K562 (cell line): ENCODE measurements at regions not wholly inside any gene's neighbourhood (a gene's known extent, or its start where the extent isn't known, plus 50 kb on each side); places are given as distances from the start of the nearest gene placed in this dataset.

Experiments used
- ATAC-seq: fragments of 200-7000 bp; cut with Tn5 transposase; 3 replicates; pipeline ENCODE4 v1.9.1; 2020; ENCODE audit warnings: moderate library complexity
- BruUV-seq: library from RNA; stranded (reverse); fragments of 400-500 nt; replicated peaks from 2 replicates; lab custom pipeline; 2021; lab: Mats Ljungman, UMichigan
- CTCF ChIA-PET: fragments of 300-600 bp; formaldehyde crosslinking; extraction: SDS; loops from one replicate; lab custom pipeline; 2021; ENCODE audit warnings: low intra/inter-chr PET ratio; lab: Yijun Ruan, JAX
- POLR2A ChIA-PET: fragments of 300-600, 350-650 bp; sonication (Branson Sonifier 250); formaldehyde crosslinking; extraction: SDS; loops from one replicate; lab custom pipeline; 2021; ENCODE audit warnings: antibody characterized with exemption, inconsistent platforms; lab: Yijun Ruan, JAX
- DNase-seq, 4 experiments: peaks; one replicate each; pipeline versions ENCODE4 v3.0.0 to v3.0.0-alpha.2; 2011 to 2018; ENCODE audit warnings: low spot score in 3 of 4, mixed read lengths in 3 of 4; ENCODE audit errors: extremely low read depth in 1 of 4
- FAIRE-seq: peaks from 2 replicates; lab custom pipeline; 2011; peaks lifted over from hg19 to GRCh38; lab: Jason Lieb, UNC
- H2AFZ ChIP-seq: 2 replicates; pipeline ENCODE4 v1.6.0; 2011; ENCODE audit warnings: low read depth, low read length, control low read depth, inconsistent platforms
- H3K27ac ChIP-seq: fragments of 200-600 bp; 3 replicates; pipeline ENCODE4 v1.8.0; 2011; ENCODE audit warnings: low read depth, mild to moderate bottlenecking, control low read depth, inconsistent platforms, low read length, moderate library complexity, mixed read lengths; ENCODE audit errors: extremely low read depth
- H3K27me3 ChIP-seq, 2 experiments: fragments of 300-600 bp in 1 of 2; 2 replicates in 1 of 2; 3 replicates in 1 of 2; pipeline versions ENCODE4 v1.6.0 to v1.8.0; 2011; ENCODE audit warnings: inconsistent platforms in 2 of 2, low read length in 2 of 2, mild to moderate bottlenecking in 1 of 2, mixed read lengths in 1 of 2, moderate library complexity in 1 of 2; ENCODE audit not compliant: control insufficient read depth in 2 of 2, insufficient read depth in 2 of 2
- H3K36me3 ChIP-seq: fragments of 300-600 bp; 3 replicates; pipeline ENCODE4 v1.8.0; 2011; ENCODE audit warnings: mild to moderate bottlenecking, low read length, inconsistent platforms; ENCODE audit not compliant: control insufficient read depth, insufficient read depth
- H3K4me1 ChIP-seq, 2 experiments: fragments of 200-600 bp in 1 of 2; replicated peaks in 1 of 2; 2 replicates in 1 of 2; 3 replicates in 1 of 2; pipeline versions ENCODE4 v1.5.1 to v1.8.0; 2011; ENCODE audit warnings: inconsistent platforms in 2 of 2, low read length in 2 of 2, mild to moderate bottlenecking in 1 of 2, mixed read lengths in 1 of 2, moderate library complexity in 1 of 2; ENCODE audit not compliant: control insufficient read depth in 2 of 2, insufficient read depth in 2 of 2
- H3K4me2 ChIP-seq: 2 replicates; pipeline ENCODE4 v1.6.1; 2011; ENCODE audit warnings: low read length, control low read depth, inconsistent platforms, mixed read lengths; ENCODE audit not compliant: insufficient read depth
- H3K4me3 ChIP-seq: fragments of 200-600 bp; sonication (generic), shearing (Covaris generic); 2 replicates; pipeline ENCODE4 v1.5.1; 2016; ENCODE audit warnings: control low read depth, inconsistent platforms
- H3K79me2 ChIP-seq: fragments of 200-600 bp; 3 replicates; pipeline ENCODE4 v1.8.0; 2011; ENCODE audit warnings: low read length, inconsistent platforms; ENCODE audit not compliant: control insufficient read depth, insufficient read depth
- H3K9ac ChIP-seq, 2 experiments: 2 replicates each; pipeline versions ENCODE4 v1.6.0 to v1.6.1; 2011; ENCODE audit warnings: low read depth in 2 of 2, low read length in 2 of 2, control low read depth in 1 of 2, inconsistent platforms in 1 of 2, mild to moderate bottlenecking in 1 of 2, mixed read lengths in 1 of 2; ENCODE audit not compliant: insufficient read depth in 1 of 2
- H3K9me1 ChIP-seq: one replicate; pipeline ENCODE4 v1.6.0; 2011; ENCODE audit warnings: inconsistent platforms, mild to moderate bottlenecking, low read length, moderate library complexity; ENCODE audit not compliant: control insufficient read depth, insufficient read depth
- H3K9me3 ChIP-seq: replicated peaks from 2 replicates; pipeline ENCODE4 v1.5.1; 2011; ENCODE audit warnings: low read depth, low read length, inconsistent platforms; ENCODE audit not compliant: control insufficient read depth, insufficient read depth
- H4K20me1 ChIP-seq: replicated peaks from 2 replicates; pipeline ENCODE4 v1.6.1; 2011; ENCODE audit warnings: low read length, inconsistent platforms, mixed read lengths; ENCODE audit not compliant: control insufficient read depth, insufficient read depth
- ARID1B ChIP-seq: fragments of 450-650 bp; IDR thresholded peaks from 2 replicates; pipeline ENCODE4 v1.6.1; 2016; ENCODE audit warnings: antibody characterized with exemption, mild to moderate bottlenecking, inconsistent platforms
- FOXJ2 ChIP-seq: fragments of 200-800 bp; sonication (Bioruptor generic); IDR thresholded peaks from 2 replicates; pipeline ENCODE4 v1.6.1; 2016; ENCODE audit warnings: missing genetic modification characterization, missing compliant biosample characterization
- POLR2B ChIP-seq: fragments of 450-650 bp; IDR thresholded peaks from 2 replicates; pipeline ENCODE4 v1.6.1; 2018; ENCODE audit warnings: low read depth; ENCODE audit not compliant: partially characterized antibody
- RAD21 ChIP-seq, 2 experiments: fragments of 250-450 bp in 1 of 2; fragments of 450-650 bp in 1 of 2; sonication (Bioruptor Pico) in 1 of 2; formaldehyde crosslinking in 1 of 2; IDR thresholded peaks in 1 of 2; conservative IDR thresholded peaks in 1 of 2; 2 replicates each; pipeline versions ENCODE4 v1.4.0 to v1.8.0; 2020 to 2022; ENCODE audit warnings: mild to moderate bottlenecking in 2 of 2, moderate library complexity in 1 of 2
- TGIF2 ChIP-seq: sonication (generic); formaldehyde crosslinking; IDR thresholded peaks from 2 replicates; pipeline ENCODE4 v1.8.1; 2022; ENCODE audit warnings: mild to moderate bottlenecking, missing genetic modification reagents, moderate library complexity
- ZNF589 ChIP-seq: fragments of 200-800 bp; sonication (Bioruptor generic); IDR thresholded peaks from 2 replicates; pipeline ENCODE4 v1.6.1; 2016; ENCODE audit warnings: low read depth, missing genetic modification characterization, missing compliant biosample characterization
- ZNF76 ChIP-seq: fragments of 250-450 bp; sonication (Bioruptor Pico); IDR thresholded peaks from 2 replicates; pipeline ENCODE4 v1.4.0; 2020; ENCODE audit warnings: mild to moderate bottlenecking, moderate library complexity, borderline replicate concordance
- WGBS: fragments of 100-300 bp; shearing (Covaris generic); methylation state at CpG from one replicate; pipeline ENCODE4 v1.1.6; 2016; ENCODE audit warnings: low coverage, mixed read lengths; ENCODE audit not compliant: insufficient coverage; ENCODE audit errors: missing lambda C conversion rate; 5-methylcytosine and 5-hydroxymethylcytosine counted together
- in situ Hi-C: fragments of 300-500 bp; cut with MboI; formaldehyde crosslinking; loops from 4 replicates; pipeline ENCODE4 v1.15.0; 2018; ENCODE audit warnings: inconsistent platforms, mixed read lengths
- intact Hi-C: fragments of 100-400 bp; cut with micrococcal nuclease; formaldehyde crosslinking; loops from 2 replicates; pipeline ENCODE4 v1.14.2; 2022
- TF ChIP-seq, protein P1 (sequence below): fragments of 450-650 bp; conservative IDR thresholded peaks from 2 replicates; pipeline ENCODE4 v1.6.1; 2016; ENCODE audit warnings: missing genetic modification characterization, low read depth, mild to moderate bottlenecking, control low read depth, missing compliant biosample characterization
- TF ChIP-seq, protein P2 (sequence below): fragments of 200-800 bp; sonication (Bioruptor generic); IDR thresholded peaks from 2 replicates; pipeline ENCODE4 v1.6.1; 2017; ENCODE audit warnings: missing genetic modification characterization, missing compliant biosample characterization

DNA sequence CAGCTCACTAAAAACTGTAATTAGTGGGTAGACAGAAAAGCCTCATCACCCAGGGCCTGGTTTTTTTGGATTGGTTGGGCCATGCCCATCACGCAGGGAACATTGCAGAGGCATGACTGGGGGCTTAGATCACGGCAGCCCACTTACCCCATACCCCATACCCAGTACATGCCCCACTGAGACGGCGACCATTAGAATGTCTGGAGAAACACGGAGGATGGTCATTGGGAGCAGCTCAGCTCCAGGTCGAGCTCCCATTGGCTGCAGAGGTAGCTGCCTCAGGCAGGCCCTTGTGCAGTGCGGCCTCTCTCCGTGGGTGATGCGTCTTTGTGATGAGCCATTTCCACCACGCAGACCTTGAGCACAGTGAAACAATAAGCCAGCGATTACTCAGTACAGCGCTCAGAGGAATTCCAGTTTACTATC is 204.0 kb downstream of the GADD45G start:
- no peaks in the 10 kb centered on the region for H3K36me3 ChIP-seq
- BruUV-seq = no TSS peak
- TF ChIP-seq POLR2B (no peak), ZNF589 (no peak), ARID1B (no peak)
- TF ChIP-seq, protein P1, sequence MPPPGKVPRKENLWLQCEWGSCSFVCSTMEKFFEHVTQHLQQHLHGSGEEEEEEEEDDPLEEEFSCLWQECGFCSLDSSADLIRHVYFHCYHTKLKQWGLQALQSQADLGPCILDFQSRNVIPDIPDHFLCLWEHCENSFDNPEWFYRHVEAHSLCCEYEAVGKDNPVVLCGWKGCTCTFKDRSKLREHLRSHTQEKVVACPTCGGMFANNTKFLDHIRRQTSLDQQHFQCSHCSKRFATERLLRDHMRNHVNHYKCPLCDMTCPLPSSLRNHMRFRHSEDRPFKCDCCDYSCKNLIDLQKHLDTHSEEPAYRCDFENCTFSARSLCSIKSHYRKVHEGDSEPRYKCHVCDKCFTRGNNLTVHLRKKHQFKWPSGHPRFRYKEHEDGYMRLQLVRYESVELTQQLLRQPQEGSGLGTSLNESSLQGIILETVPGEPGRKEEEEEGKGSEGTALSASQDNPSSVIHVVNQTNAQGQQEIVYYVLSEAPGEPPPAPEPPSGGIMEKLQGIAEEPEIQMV = no peak
- TF ChIP-seq, all 486 proteins: peak for 0
- Histone ChIP-seq H3K4me3 (no peak overlapping the region), H3K4me1 (no peaks in the 10 kb centered on the region; a peak in 1 of 5 replicates), H3K27ac (no peak overlapping the region), H3K79me2 (no peaks in the 10 kb centered on the region), H3K9me3 (no peaks in the 10 kb centered on the region), H2AFZ (no peak overlapping the region), H4K20me1 (no peaks in the 10 kb centered on the region), H3K9ac (no peak overlapping the region), H3K9me1 (no peaks in the 10 kb centered on the region), H3K27me3 (peaks cover 0 to 4% of the 10 kb centered on the region in 2 experiments; a peak in 1 of 5 replicates), H3K4me2 (no peak overlapping the region)
- ATAC-seq = no peak
- intact Hi-C loops (no loop called here), in situ Hi-C loops (no loop called here)
- 0% methylated on average over 4 of the region's 12 CpGs for WGBS
- POLR2A ChIA-PET = no interaction called here
- CTCF ChIA-PET = no interaction called here
- no peak for FAIRE-seq
- DNase-seq = no peak

DNA sequence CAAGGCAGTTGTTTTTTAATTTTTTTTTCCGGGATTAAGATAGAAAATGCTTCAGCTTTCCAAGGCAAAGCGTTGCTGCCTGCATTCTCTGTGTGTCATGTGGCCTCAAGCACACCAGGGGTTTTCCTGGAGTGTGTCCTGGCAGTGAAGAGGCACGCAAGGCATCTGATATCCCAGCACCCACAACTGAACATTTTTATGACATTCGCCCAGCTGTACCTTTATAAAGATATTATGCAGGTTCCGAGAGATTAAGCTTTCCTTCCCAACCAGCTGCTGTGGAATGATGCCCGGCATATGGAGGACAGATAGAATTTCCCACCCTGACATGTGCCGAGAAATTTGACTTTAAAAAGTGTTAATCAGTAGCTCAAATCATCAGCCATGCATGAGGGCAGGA is 205.6 kb downstream of the GADD45G start:
- Histone ChIP-seq H3K9me1 (no peaks in the 10 kb centered on the region), H4K20me1 (no peaks in the 10 kb centered on the region), H3K4me1 (no peaks in the 10 kb centered on the region; a peak in 1 of 5 replicates), H3K4me2 (no peak overlapping the region), H3K27me3 (peaks cover 0 to 9% of the 10 kb centered on the region in 2 experiments; a peak in 1 of 5 replicates), H2AFZ (no peak overlapping the region), H3K9me3 (no peaks in the 10 kb centered on the region), H3K79me2 (no peaks in the 10 kb centered on the region), H3K27ac (no peak overlapping the region), H3K36me3 (no peaks in the 10 kb centered on the region), H3K9ac (no peak overlapping the region), H3K4me3 (no peak overlapping the region)
- BruUV-seq = no TSS peak
- in situ Hi-C loops (no loop called here), intact Hi-C loops (no loop called here)
- CTCF ChIA-PET = no interaction called here
- WGBS = 0% methylated on average over 6 of the region's 7 CpGs
- POLR2A ChIA-PET = no interaction called here
- ATAC-seq (no peak), DNase-seq (no peak), FAIRE-seq (no peak)
- TF ChIP-seq FOXJ2 (tag) = no peak
- no peak for TF ChIP-seq RAD21 (CRISPR knock-in tag; conservative IDR thresholded peaks at IDR 0.05 in 1 of 2, IDR thresholded peaks at IDR 0.05 in 1 of 2)
- no peak for TF ChIP-seq ZNF76 (CRISPR knock-in tag)
- no peak for TF ChIP-seq TGIF2 (CRISPR knock-in tag)
- TF ChIP-seq, protein P2, sequence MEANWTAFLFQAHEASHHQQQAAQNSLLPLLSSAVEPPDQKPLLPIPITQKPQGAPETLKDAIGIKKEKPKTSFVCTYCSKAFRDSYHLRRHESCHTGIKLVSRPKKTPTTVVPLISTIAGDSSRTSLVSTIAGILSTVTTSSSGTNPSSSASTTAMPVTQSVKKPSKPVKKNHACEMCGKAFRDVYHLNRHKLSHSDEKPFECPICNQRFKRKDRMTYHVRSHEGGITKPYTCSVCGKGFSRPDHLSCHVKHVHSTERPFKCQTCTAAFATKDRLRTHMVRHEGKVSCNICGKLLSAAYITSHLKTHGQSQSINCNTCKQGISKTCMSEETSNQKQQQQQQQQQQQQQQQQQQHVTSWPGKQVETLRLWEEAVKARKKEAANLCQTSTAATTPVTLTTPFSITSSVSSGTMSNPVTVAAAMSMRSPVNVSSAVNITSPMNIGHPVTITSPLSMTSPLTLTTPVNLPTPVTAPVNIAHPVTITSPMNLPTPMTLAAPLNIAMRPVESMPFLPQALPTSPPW = no peak
